HUES64 (cell line): ENCODE measurements at regions not wholly inside any gene's neighbourhood (a gene's known extent, or its start where the extent isn't known, plus 50 kb on each side); places are given as distances from the start of the nearest gene placed in this dataset.

ENCODE experiments used
- H3K27ac ChIP-seq: 2 replicates; pipeline ENCODE4 v1.7.0; 2013; ENCODE audit warnings: low read depth, low read length, inconsistent platforms
- H3K27me3 ChIP-seq: 2 replicates; pipeline ENCODE4 v1.6.1; 2013; ENCODE audit warnings: mild to moderate bottlenecking, low read length; ENCODE audit not compliant: insufficient read depth
- H3K36me3 ChIP-seq: 2 replicates; pipeline ENCODE4 v1.6.1; 2013; ENCODE audit warnings: mild to moderate bottlenecking, low read length; ENCODE audit not compliant: insufficient read depth
- H3K4me1 ChIP-seq: 2 replicates; pipeline ENCODE4 v1.6.1; 2013; ENCODE audit warnings: mild to moderate bottlenecking, low read length, moderate library complexity; ENCODE audit not compliant: insufficient read depth
- H3K4me3 ChIP-seq: 2 replicates; pipeline ENCODE4 v1.5.1; 2013; ENCODE audit warnings: mild to moderate bottlenecking, low read length, moderate library complexity
- H3K9ac ChIP-seq: 2 replicates; pipeline ENCODE4 v1.6.1; 2013; ENCODE audit warnings: mild to moderate bottlenecking, low read depth, low read length
- H3K9me3 ChIP-seq: 2 replicates; pipeline ENCODE4 v1.6.1; 2013; ENCODE audit warnings: low read depth, low read length; ENCODE audit not compliant: insufficient read depth
- WGBS: fragments of 150-250, 120-280 bp; methylation state at CpG from one replicate; pipeline ENCODE4 v1.1.7; 2013; ENCODE audit warnings: missing lambda C conversion rate; 5-methylcytosine and 5-hydroxymethylcytosine counted together

GRCh38 chr20:60467771-60468170, 509.5 kb downstream of the CDH26 start:
- Histone ChIP-seq H3K4me3 (no peak overlapping the region), H3K27me3 (no peaks in the 10 kb centered on the region), H3K9ac (no peak overlapping the region), H3K4me1 (no peaks in the 10 kb centered on the region), H3K27ac (no peak overlapping the region), H3K9me3 (no peaks in the 10 kb centered on the region), H3K36me3 (no peaks in the 10 kb centered on the region)
- 100% methylated on average over 2 of the region's 4 CpGs for WGBS

GRCh38 chr20:60469829-60470228, 511.6 kb downstream of the CDH26 start:
- peaks cover 6% of the 10 kb centered on the region for H3K4me1 ChIP-seq
- WGBS = 92% methylated on average over 5 of the region's 5 CpGs
- H3K4me3 ChIP-seq = no peak overlapping the region
- no peaks in the 10 kb centered on the region for H3K27me3 ChIP-seq
- H3K36me3 ChIP-seq = no peaks in the 10 kb centered on the region
- no peaks in the 10 kb centered on the region for H3K9me3 ChIP-seq
- no peak overlapping the region for H3K27ac ChIP-seq
- H3K9ac ChIP-seq = no peak overlapping the region

GRCh38 chr20:60470366-60470765, 512.1 kb downstream of the CDH26 start:
- Histone ChIP-seq H3K9ac (no peak overlapping the region), H3K4me1 (peaks cover 6% of the 10 kb centered on the region), H3K9me3 (no peaks in the 10 kb centered on the region), H3K36me3 (no peaks in the 10 kb centered on the region), H3K4me3 (no peak overlapping the region), H3K27ac (no peak overlapping the region), H3K27me3 (no peaks in the 10 kb centered on the region)
- WGBS = 98% methylated on average over 1 of the region's 1 CpG

- H3K9ac ChIP-seq = no peak overlapping the region
- H3K4me3 ChIP-seq = no peak overlapping the region
- H3K4me1 ChIP-seq = peaks cover 6% of the 10 kb centered on the region
- 84% methylated on average over 1 of the region's 2 CpGs for WGBS
- H3K9me3 ChIP-seq = no peaks in the 10 kb centered on the region
- no peaks in the 10 kb centered on the region for H3K36me3 ChIP-seq
- H3K27ac ChIP-seq = no peak overlapping the region
- no peaks in the 10 kb centered on the region for H3K27me3 ChIP-seq
Observed at GRCh38 chr20:60473211-60473610, 515.0 kb downstream of the CDH26 start.

GRCh38 chr20:60474385-60474910, 516.2 kb downstream of the CDH26 start:
- H3K4me1 ChIP-seq = peaks cover 6% of the 10 kb centered on the region
- no peaks in the 10 kb centered on the region for H3K36me3 ChIP-seq
- WGBS = 92% methylated on average over 8 of the region's 8 CpGs
- no peak overlapping the region for H3K27ac ChIP-seq
- no peak overlapping the region for H3K9ac ChIP-seq
- no peaks in the 10 kb centered on the region for H3K9me3 ChIP-seq
- H3K4me3 ChIP-seq = no peak overlapping the region
- H3K27me3 ChIP-seq = no peaks in the 10 kb centered on the region

GRCh38 chr20:60476045-60476444, 517.8 kb downstream of the CDH26 start:
- no peak overlapping the region for H3K9ac ChIP-seq
- no peaks in the 10 kb centered on the region for H3K27me3 ChIP-seq
- peaks cover 6% of the 10 kb centered on the region for H3K4me1 ChIP-seq
- WGBS = 94% methylated on average over 7 of the region's 7 CpGs
- no peaks in the 10 kb centered on the region for H3K36me3 ChIP-seq
- no peaks in the 10 kb centered on the region for H3K9me3 ChIP-seq
- no peak overlapping the region for H3K27ac ChIP-seq
- no peak overlapping the region for H3K4me3 ChIP-seq

GRCh38 chr20:60477958-60478357, 519.7 kb downstream of the CDH26 start:
- H3K4me1 ChIP-seq = peaks cover 6% of the 10 kb centered on the region
- no peaks in the 10 kb centered on the region for H3K27me3 ChIP-seq
- H3K9ac ChIP-seq = no peak overlapping the region
- H3K36me3 ChIP-seq = no peaks in the 10 kb centered on the region
- no peak overlapping the region for H3K4me3 ChIP-seq
- H3K27ac ChIP-seq = no peak overlapping the region
- no peaks in the 10 kb centered on the region for H3K9me3 ChIP-seq
- WGBS = 95% methylated on average over 11 of the region's 11 CpGs

GRCh38 chr20:60478533-60478932, 520.3 kb downstream of the CDH26 start:
- Histone ChIP-seq H3K4me1 (peaks cover 5% of the 10 kb centered on the region), H3K9me3 (no peaks in the 10 kb centered on the region), H3K4me3 (no peak overlapping the region), H3K36me3 (no peaks in the 10 kb centered on the region), H3K27me3 (no peaks in the 10 kb centered on the region), H3K27ac (no peak overlapping the region), H3K9ac (no peak overlapping the region)
- WGBS = 93% methylated on average over 7 of the region's 7 CpGs

- no peaks in the 10 kb centered on the region for H3K9me3 ChIP-seq
- no peaks in the 10 kb centered on the region for H3K4me1 ChIP-seq
- no peak overlapping the region for H3K27ac ChIP-seq
- H3K27me3 ChIP-seq = no peaks in the 10 kb centered on the region
- no peaks in the 10 kb centered on the region for H3K36me3 ChIP-seq
- no peak overlapping the region for H3K9ac ChIP-seq
- WGBS = 93% methylated on average over 25 of the region's 25 CpGs
- no peak overlapping the region for H3K4me3 ChIP-seq
Observed at GRCh38 chr20:60480950-60481742, 522.9 kb downstream of the CDH26 start.

- Histone ChIP-seq H3K36me3 (no peaks in the 10 kb centered on the region), H3K4me1 (no peaks in the 10 kb centered on the region), H3K27me3 (no peaks in the 10 kb centered on the region), H3K27ac (no peak overlapping the region), H3K9me3 (no peaks in the 10 kb centered on the region), H3K9ac (no peak overlapping the region), H3K4me3 (no peak overlapping the region)
- WGBS = 76% methylated on average over 7 of the region's 7 CpGs
Observed at GRCh38 chr20:60481743-60482133, 523.5 kb downstream of the CDH26 start.

GRCh38 chr20:60482221-60483008, 524.2 kb downstream of the CDH26 start:
- H3K27ac ChIP-seq = no peak overlapping the region
- 86% methylated on average over 16 of the region's 16 CpGs for WGBS
- H3K27me3 ChIP-seq = no peaks in the 10 kb centered on the region
- no peaks in the 10 kb centered on the region for H3K9me3 ChIP-seq
- no peak overlapping the region for H3K4me3 ChIP-seq
- no peak overlapping the region for H3K9ac ChIP-seq
- no peaks in the 10 kb centered on the region for H3K4me1 ChIP-seq
- H3K36me3 ChIP-seq = no peaks in the 10 kb centered on the region
